ENCODE measurements at regions not wholly inside any gene's neighbourhood (a gene's known extent, or its start where the extent isn't known, plus 50 kb on each side); places are given as distances from the start of the nearest gene placed in this dataset.
"Not testable (repeated sequence)": the region's sequence is repeated elsewhere in the genome, so short reads cannot be mapped to it uniquely, and the experiment has no call there.

GRCh38 chr14:59026640-59027039 lies 161.8 kb upstream of the DAAM1 start:
- not testable (repeated sequence) for ATAC-seq
- TF ChIP-seq ZNF8 (CRISPR knock-in tag; IDR thresholded peaks at IDR 0.05), result peak; percentile 59; the same call in 1 of the 2 replicates

GRCh38 chr14:59028476-59029202 lies 159.8 kb upstream of the DAAM1 start:
- TF ChIP-seq OSR1 (CRISPR knock-in tag; IDR thresholded peaks at IDR 0.05) (no peak), ISL1 (CRISPR knock-in tag; IDR thresholded peaks at IDR 0.05) (peak; percentile 76), TOX (CRISPR knock-in tag; IDR thresholded peaks at IDR 0.05; ENCODE audit: borderline replicate concordance) (peak; percentile 59; the same call in 1 of the 2 replicates), ZNF565 (CRISPR knock-in tag; conservative IDR thresholded peaks at IDR 0.05; ENCODE audit: low read depth) (no peak)
- ATAC-seq, result peak; percentile 98

GRCh38 chr14:59032826-59033225 lies 155.6 kb upstream of the DAAM1 start:
- TF ChIP-seq ZFP3 (CRISPR knock-in tag; IDR thresholded peaks at IDR 0.05) (no peak), TOX (CRISPR knock-in tag; IDR thresholded peaks at IDR 0.05; ENCODE audit: borderline replicate concordance) (no peak), POU6F1 (CRISPR knock-in tag; IDR thresholded peaks at IDR 0.05; ENCODE audit: borderline replicate concordance, low read depth) (no peak), SNAI2 (CRISPR knock-in tag; IDR thresholded peaks at IDR 0.05) (no peak)
- ATAC-seq, result no peak

- no peak for ATAC-seq
- TF ChIP-seq CSRNP3 (CRISPR knock-in tag; IDR thresholded peaks at IDR 0.05) (no peak), PPARA (CRISPR knock-in tag; IDR thresholded peaks at IDR 0.05; ENCODE audit: borderline replicate concordance) (no peak), TOX (CRISPR knock-in tag; IDR thresholded peaks at IDR 0.05; ENCODE audit: borderline replicate concordance) (no peak)
Observed at GRCh38 chr14:59036134-59036533, 152.3 kb upstream of the DAAM1 start.

- no peak for ATAC-seq
- TF ChIP-seq ZFP3 (CRISPR knock-in tag; IDR thresholded peaks at IDR 0.05) (no peak), CSRNP3 (CRISPR knock-in tag; IDR thresholded peaks at IDR 0.05) (no peak), ZNF565 (CRISPR knock-in tag; conservative IDR thresholded peaks at IDR 0.05; ENCODE audit: low read depth) (no peak), ZNF8 (CRISPR knock-in tag; IDR thresholded peaks at IDR 0.05) (no peak), SNAI2 (CRISPR knock-in tag; IDR thresholded peaks at IDR 0.05) (no peak), ESRRG (CRISPR knock-in tag; IDR thresholded peaks at IDR 0.05) (no peak), TOX (CRISPR knock-in tag; IDR thresholded peaks at IDR 0.05; ENCODE audit: borderline replicate concordance) (no peak), ZFP30 (CRISPR knock-in tag; IDR thresholded peaks at IDR 0.05) (no peak), ISL1 (CRISPR knock-in tag; IDR thresholded peaks at IDR 0.05) (no peak), OSR1 (CRISPR knock-in tag; IDR thresholded peaks at IDR 0.05) (no peak), TSHZ2 (CRISPR knock-in tag; IDR thresholded peaks at IDR 0.05) (no peak), PPARA (CRISPR knock-in tag; IDR thresholded peaks at IDR 0.05; ENCODE audit: borderline replicate concordance) (no peak), CREB5 (CRISPR knock-in tag; IDR thresholded peaks at IDR 0.05; ENCODE audit: low read depth) (no peak), POU6F1 (CRISPR knock-in tag; IDR thresholded peaks at IDR 0.05; ENCODE audit: borderline replicate concordance, low read depth) (no peak), GLIS3 (CRISPR knock-in tag; IDR thresholded peaks at IDR 0.05) (no peak), BACH2 (CRISPR knock-in tag; IDR thresholded peaks at IDR 0.05; ENCODE audit: borderline replicate concordance) (no peak), PATZ1 (CRISPR knock-in tag; IDR thresholded peaks at IDR 0.05; ENCODE audit: borderline replicate concordance) (no peak)
Observed at GRCh38 chr14:59037086-59037485, 151.4 kb upstream of the DAAM1 start.
